DOHH2 (cell line): ENCODE measurements at regions not wholly inside any gene's neighbourhood (a gene's known extent, or its start where the extent isn't known, plus 50 kb on each side); places are given as distances from the start of the nearest gene placed in this dataset.

Experiments
- H3F3A ChIP-seq: fragments of 200-600 bp; sonication (generic), shearing (Covaris generic); 2 replicates; pipeline ENCODE4 v1.6.0; 2016; ENCODE audit warnings: antibody characterized with exemption, mild to moderate bottlenecking; ENCODE audit not compliant: control insufficient read depth, insufficient read depth
- H3K27ac ChIP-seq: fragments of 200-600 bp; sonication (generic); 2 replicates; pipeline ENCODE4 v1.5.1; 2014; ENCODE audit warnings: low read depth, mild to moderate bottlenecking, low read length, moderate library complexity
- H3K27me3 ChIP-seq: fragments of 200-600 bp; sonication (generic); 2 replicates; pipeline ENCODE4 v1.6.1; 2014; ENCODE audit warnings: mild to moderate bottlenecking, low read length, mixed read lengths; ENCODE audit not compliant: control insufficient read depth
- H3K36me3 ChIP-seq: fragments of 200-600 bp; sonication (generic); 2 replicates; pipeline ENCODE4 v1.6.1; 2014; ENCODE audit warnings: mild to moderate bottlenecking, low read length, moderate library complexity, mixed read lengths; ENCODE audit not compliant: control insufficient read depth
- H3K4me1 ChIP-seq: fragments of 200-600 bp; sonication (generic); 2 replicates; pipeline ENCODE4 v1.6.1; 2014; ENCODE audit warnings: mild to moderate bottlenecking, low read length, mixed read lengths; ENCODE audit not compliant: control insufficient read depth
- H3K4me2 ChIP-seq: fragments of 200-600 bp; sonication (generic); 2 replicates; pipeline ENCODE4 v1.6.0; 2014; ENCODE audit warnings: mild to moderate bottlenecking, low read length, moderate library complexity
- H3K4me3 ChIP-seq: fragments of 200-600 bp; sonication (generic); 2 replicates; pipeline ENCODE4 v1.5.1; 2014; ENCODE audit warnings: mild to moderate bottlenecking, low read length, mixed read lengths
- H3K79me2 ChIP-seq: fragments of 200-600 bp; sonication (generic); 2 replicates; pipeline ENCODE4 v1.6.1; 2014; ENCODE audit warnings: mild to moderate bottlenecking, low read length, mixed read lengths; ENCODE audit not compliant: control insufficient read depth
- H3K9me2 ChIP-seq: fragments of 200-600 bp; sonication (generic); replicated peaks from 2 replicates; pipeline ENCODE4 v1.6.1; 2014; ENCODE audit warnings: mild to moderate bottlenecking, low read length, mixed read lengths; ENCODE audit not compliant: control insufficient read depth
- H3K9me3 ChIP-seq: fragments of 200-600 bp; sonication (generic); 2 replicates; pipeline ENCODE4 v1.6.1; 2014; ENCODE audit warnings: antibody characterized with exemption, low read length, mixed read lengths; ENCODE audit not compliant: control insufficient read depth, insufficient read depth
- H4K20me1 ChIP-seq: fragments of 200-600 bp; sonication (generic); 2 replicates; pipeline ENCODE4 v1.6.0; 2014; ENCODE audit warnings: low read depth, mild to moderate bottlenecking, antibody characterized with exemption, low read length, moderate library complexity; ENCODE audit not compliant: control insufficient read depth, insufficient read depth
- CTCF ChIP-seq: fragments of 200-600 bp; sonication (generic); IDR thresholded peaks from one replicate; pipeline ENCODE4 v1.5.1; 2014; ENCODE audit warnings: antibody characterized with exemption, mild to moderate bottlenecking, low read depth, low read length; ENCODE audit not compliant: poor library complexity, severe bottlenecking
- EZH2phosphoT487 ChIP-seq: fragments of 200-600 bp; sonication (generic); IDR thresholded peaks from 2 replicates; pipeline ENCODE4 v1.6.1; 2017; ENCODE audit warnings: borderline replicate concordance, mild to moderate bottlenecking, antibody characterized with exemption, low read length, moderate library complexity, mixed read lengths

GRCh38 chr1:164423136-164423535, 135.8 kb upstream of the PBX1 start:
- H3K4me1 ChIP-seq, result no peaks in the 10 kb centered on the region
- H3K4me2 ChIP-seq, result no peak overlapping the region
- no peaks in the 10 kb centered on the region for H3K36me3 ChIP-seq
- no peaks in the 10 kb centered on the region for H3K79me2 ChIP-seq
- H3K27ac ChIP-seq, result no peak overlapping the region
- H3K27me3 ChIP-seq, result no peaks in the 10 kb centered on the region
- no peaks in the 10 kb centered on the region for H3F3A ChIP-seq
- H3K4me3 ChIP-seq, result no peak overlapping the region
- TF ChIP-seq EZH2phosphoT487 (no peak), CTCF (no peak)
- no peaks in the 10 kb centered on the region for H3K9me2 ChIP-seq
- no peaks in the 10 kb centered on the region for H4K20me1 ChIP-seq
- no peaks in the 10 kb centered on the region for H3K9me3 ChIP-seq

- Histone ChIP-seq H3K4me1 (no peaks in the 10 kb centered on the region), H3K79me2 (no peaks in the 10 kb centered on the region), H3K27me3 (no peaks in the 10 kb centered on the region), H3K9me3 (no peaks in the 10 kb centered on the region), H3K4me2 (no peak overlapping the region), H3F3A (no peaks in the 10 kb centered on the region), H3K27ac (no peak overlapping the region), H3K36me3 (no peaks in the 10 kb centered on the region), H3K9me2 (no peaks in the 10 kb centered on the region), H4K20me1 (no peaks in the 10 kb centered on the region), H3K4me3 (no peak overlapping the region)
- no peak for TF ChIP-seq CTCF
- TF ChIP-seq EZH2phosphoT487, result no peak
Observed at GRCh38 chr1:164433141-164433817, 125.7 kb upstream of the PBX1 start.

- Histone ChIP-seq H3K27me3 (no peaks in the 10 kb centered on the region), H3F3A (no peaks in the 10 kb centered on the region)
- no peak for TF ChIP-seq CTCF
- TF ChIP-seq EZH2phosphoT487, result no peak
Observed at GRCh38 chr1:164433818-164434170, 125.2 kb upstream of the PBX1 start.

More at GRCh38 chr1:164433818-164434170, 125.2 kb upstream of the PBX1 start:
- H3K9me2 ChIP-seq, result no peaks in the 10 kb centered on the region
- no peaks in the 10 kb centered on the region for H3K79me2 ChIP-seq
- no peak overlapping the region for H3K27ac ChIP-seq
- no peak overlapping the region for H3K4me2 ChIP-seq
- no peaks in the 10 kb centered on the region for H3K36me3 ChIP-seq
- H4K20me1 ChIP-seq, result no peaks in the 10 kb centered on the region
- H3K9me3 ChIP-seq, result no peaks in the 10 kb centered on the region
- H3K4me3 ChIP-seq, result no peak overlapping the region
- no peaks in the 10 kb centered on the region for H3K4me1 ChIP-seq
